ENCODE measurements at regions not wholly inside any gene's neighbourhood (a gene's known extent, or its start where the extent isn't known, plus 50 kb on each side); places are given as distances from the start of the nearest gene placed in this dataset.
"Not testable (repeated sequence)": the region's sequence is repeated elsewhere in the genome, so short reads cannot be mapped to it uniquely, and the experiment has no call there.

- no peak for FAIRE-seq
Measured at GRCh38 chr1:219020386-219020785, 153.3 kb upstream of the LYPLAL1 start.

- no peak for FAIRE-seq
Measured at GRCh38 chr1:219020846-219021245, 152.8 kb upstream of the LYPLAL1 start.

- FAIRE-seq, result no peak
Measured at GRCh38 chr1:219027146-219027673, 146.5 kb upstream of the LYPLAL1 start.

- FAIRE-seq, result peak; percentile 22
Measured at GRCh38 chr1:219031809-219032208, 141.9 kb upstream of the LYPLAL1 start.

- no peak for FAIRE-seq
Measured at GRCh38 chr1:219038398-219038797, 135.3 kb upstream of the LYPLAL1 start.

GRCh38 chr1:219039017-219039681 is 134.5 kb upstream of the LYPLAL1 start:
- FAIRE-seq, result no peak

- no peak for FAIRE-seq
Measured at GRCh38 chr1:219039682-219040154, 134.0 kb upstream of the LYPLAL1 start.

- FAIRE-seq, result no peak
Measured at GRCh38 chr1:219040291-219040690, 133.4 kb upstream of the LYPLAL1 start.

- no peak for FAIRE-seq
Measured at GRCh38 chr1:219041141-219041540, 132.5 kb upstream of the LYPLAL1 start.

GRCh38 chr1:219041818-219042217 is 131.9 kb upstream of the LYPLAL1 start:
- FAIRE-seq, result no peak

GRCh38 chr1:219042769-219043168 is 130.9 kb upstream of the LYPLAL1 start:
- FAIRE-seq, result peak; percentile 32

- FAIRE-seq, result no peak
Measured at GRCh38 chr1:219045246-219045645, 128.4 kb upstream of the LYPLAL1 start.

GRCh38 chr1:219049501-219049900 is 124.2 kb upstream of the LYPLAL1 start:
- no peak for FAIRE-seq

- no peak for FAIRE-seq
Measured at GRCh38 chr1:219050086-219050821, 123.4 kb upstream of the LYPLAL1 start.

GRCh38 chr1:219050822-219051125 is 122.9 kb upstream of the LYPLAL1 start:
- no peak for FAIRE-seq

- no peak for FAIRE-seq
Measured at GRCh38 chr1:219051547-219051946, 122.1 kb upstream of the LYPLAL1 start.

GRCh38 chr1:219058891-219059820 is 114.5 kb upstream of the LYPLAL1 start:
- FAIRE-seq, result no peak

- no peak for FAIRE-seq
Measured at GRCh38 chr1:219060798-219061197, 112.9 kb upstream of the LYPLAL1 start.

GRCh38 chr1:219062161-219062560 is 111.5 kb upstream of the LYPLAL1 start:
- FAIRE-seq, result no peak

- FAIRE-seq, result no peak
Measured at GRCh38 chr1:219066098-219066497, 107.6 kb upstream of the LYPLAL1 start.

GRCh38 chr1:219066631-219067349 is 106.9 kb upstream of the LYPLAL1 start:
- no peak for FAIRE-seq

GRCh38 chr1:219067350-219067712 is 106.3 kb upstream of the LYPLAL1 start:
- FAIRE-seq, result no peak

- not testable (repeated sequence) for FAIRE-seq
Measured at GRCh38 chr1:219070395-219070794, 103.3 kb upstream of the LYPLAL1 start.
